A673 (cell line): ENCODE measurements at regions not wholly inside any gene's neighbourhood (a gene's known extent, or its start where the extent isn't known, plus 50 kb on each side); places are given as distances from the start of the nearest gene placed in this dataset.

Source experiments
- BruUV-seq: library from RNA; stranded (reverse); fragments of 400-500 nt; replicated peaks from 2 replicates; lab custom pipeline; 2021; lab: Mats Ljungman, UMichigan
- CTCF ChIA-PET: fragments of 300-600 bp; sonication (Branson Sonifier 250); formaldehyde crosslinking; loops from one replicate; lab custom pipeline; 2022; ENCODE audit warnings: antibody characterized with exemption; lab: Charles Lee
- POLR2A ChIA-PET: fragments of 300-600 bp; sonication (Branson Sonifier 250); formaldehyde crosslinking; loops from one replicate; lab custom pipeline; 2022; ENCODE audit warnings: antibody characterized with exemption; ENCODE audit not compliant: low non-redundant PET; lab: Charles Lee
- DNase-seq: peaks from one replicate; pipeline ENCODE4 v3.0.0-alpha.2; 2015; ENCODE audit warnings: low spot score
- H3K27ac ChIP-seq: fragments of 200-600 bp; sonication (generic); 2 replicates; pipeline ENCODE4 v1.5.1; 2016; ENCODE audit warnings: mixed run types, low read depth, mild to moderate bottlenecking, mixed read lengths, antibody characterized with exemption, low read length; ENCODE audit not compliant: poor library complexity, severe bottlenecking
- H3K27me3 ChIP-seq: fragments of 200-600 bp; sonication (generic); replicated peaks from 2 replicates; pipeline ENCODE4 v1.6.1; 2017; ENCODE audit warnings: mixed run types, low read depth, mild to moderate bottlenecking, mixed read lengths, antibody characterized with exemption, low read length; ENCODE audit not compliant: insufficient read depth, poor library complexity
- H3K36me3 ChIP-seq: fragments of 200-600 bp; sonication (generic); 2 replicates; pipeline ENCODE4 v1.6.1; 2016; ENCODE audit warnings: mixed run types, mild to moderate bottlenecking, mixed read lengths, antibody characterized with exemption, low read length; ENCODE audit not compliant: insufficient read depth, poor library complexity, severe bottlenecking
- H3K4me1 ChIP-seq: fragments of 200-600 bp; sonication (generic); 2 replicates; pipeline ENCODE4 v1.6.1; 2017; ENCODE audit warnings: mixed run types, mild to moderate bottlenecking, mixed read lengths, antibody characterized with exemption, low read length; ENCODE audit not compliant: insufficient read depth, poor library complexity, severe bottlenecking
- H3K4me3 ChIP-seq: fragments of 200-600 bp; sonication (generic); 2 replicates; pipeline ENCODE4 v1.5.1; 2016; ENCODE audit warnings: low read depth, mixed run types, mild to moderate bottlenecking, mixed read lengths, low read length; ENCODE audit not compliant: poor library complexity, severe bottlenecking
- H3K9me3 ChIP-seq: fragments of 200-600 bp; sonication (generic); 2 replicates; pipeline ENCODE4 v1.6.1; 2016; ENCODE audit warnings: mixed run types, low read depth, mild to moderate bottlenecking, mixed read lengths, antibody characterized with exemption, low read length; ENCODE audit not compliant: poor library complexity, severe bottlenecking
- CTCF ChIP-seq: fragments of 300-800, 200-600 bp; sonication (generic); conservative IDR thresholded peaks from 2 replicates; pipeline ENCODE4 v1.5.1; 2017; ENCODE audit warnings: low read depth, mild to moderate bottlenecking, antibody characterized with exemption, low read length, moderate library complexity, mixed read lengths
- EZH2 ChIP-seq: fragments of 200-600 bp; sonication (generic); IDR thresholded peaks from 2 replicates; pipeline ENCODE4 v1.6.1; 2017; ENCODE audit warnings: borderline replicate concordance, low read depth, mild to moderate bottlenecking, mixed read lengths, antibody characterized with exemption, low read length; ENCODE audit not compliant: poor library complexity, severe bottlenecking
- intact Hi-C: fragments of 100-400 bp; cut with micrococcal nuclease; formaldehyde crosslinking; loops from one replicate; pipeline ENCODE4 v1.10.0; 2022; ENCODE audit not compliant: unreplicated experiment

GRCh38 chr1:209368864-209369598 lies 214.5 kb upstream of the CAMK1G start:
- no TSS peak for BruUV-seq
- DNase-seq = peak; percentile 11
- intact Hi-C loops = no loop called here
- no peak overlapping the region for H3K4me3 ChIP-seq
- TF ChIP-seq EZH2 = no peak
- TF ChIP-seq CTCF = no peak
- no peaks in the 10 kb centered on the region for H3K4me1 ChIP-seq
- no peaks in the 10 kb centered on the region for H3K36me3 ChIP-seq
- CTCF ChIA-PET = interaction anchor here (0.5 to 0.6 kb wide), 2 partner anchors 34 to 1347 kb away, joined by 3 to 4 read pairs; no protein-coding TSS in a partner anchor
- POLR2A ChIA-PET = no interaction called here
- peaks cover 8% of the 10 kb centered on the region for H3K27me3 ChIP-seq
- no peak overlapping the region for H3K27ac ChIP-seq
- no peaks in the 10 kb centered on the region for H3K9me3 ChIP-seq

DNA sequence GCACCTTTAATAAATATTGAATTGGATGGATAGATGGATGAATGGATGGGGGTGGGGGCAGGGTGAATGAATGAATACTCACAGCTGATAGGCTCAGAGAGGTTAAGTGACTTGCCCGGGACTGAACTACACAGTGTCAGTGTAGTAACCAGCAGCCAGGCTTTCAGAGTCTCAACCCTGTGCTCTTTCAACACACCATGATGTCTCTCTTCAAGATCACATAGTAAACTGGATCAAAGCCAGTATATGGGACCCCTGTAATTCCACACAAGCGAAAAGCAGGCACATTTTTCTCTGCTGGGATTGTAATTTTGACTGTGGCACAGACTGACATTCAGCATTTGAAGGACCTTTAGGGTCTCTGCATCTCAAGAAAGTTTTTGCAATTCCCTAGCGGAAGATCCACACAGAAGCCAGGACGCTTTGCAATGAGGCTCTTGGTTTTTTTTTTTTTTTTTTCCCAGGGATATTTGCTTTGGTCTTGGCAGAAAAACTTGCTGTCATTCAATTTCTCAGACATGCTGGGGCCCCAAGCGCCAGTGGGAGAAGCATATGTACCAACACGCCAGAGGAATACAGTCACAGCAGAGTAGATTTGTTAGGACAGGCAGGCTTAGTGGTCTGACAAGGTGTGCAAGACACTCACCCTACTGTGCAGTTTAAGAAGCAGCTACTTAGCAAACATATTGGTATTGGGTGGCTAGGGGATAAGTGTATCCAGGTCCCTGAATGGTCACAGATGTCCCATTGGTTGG lies 213.1 kb upstream of the CAMK1G start:
- no TSS peak for BruUV-seq
- Histone ChIP-seq H3K9me3 (no peaks in the 10 kb centered on the region), H3K36me3 (no peaks in the 10 kb centered on the region), H3K4me3 (no peak overlapping the region), H3K4me1 (no peaks in the 10 kb centered on the region), H3K27me3 (peaks cover 8% of the 10 kb centered on the region), H3K27ac (no peak overlapping the region)
- TF ChIP-seq CTCF (no peak), EZH2 (no peak)
- intact Hi-C loops = no loop called here
- ChIA-PET CTCF (no interaction called here), POLR2A (no interaction called here)
- no peak for DNase-seq

DNA sequence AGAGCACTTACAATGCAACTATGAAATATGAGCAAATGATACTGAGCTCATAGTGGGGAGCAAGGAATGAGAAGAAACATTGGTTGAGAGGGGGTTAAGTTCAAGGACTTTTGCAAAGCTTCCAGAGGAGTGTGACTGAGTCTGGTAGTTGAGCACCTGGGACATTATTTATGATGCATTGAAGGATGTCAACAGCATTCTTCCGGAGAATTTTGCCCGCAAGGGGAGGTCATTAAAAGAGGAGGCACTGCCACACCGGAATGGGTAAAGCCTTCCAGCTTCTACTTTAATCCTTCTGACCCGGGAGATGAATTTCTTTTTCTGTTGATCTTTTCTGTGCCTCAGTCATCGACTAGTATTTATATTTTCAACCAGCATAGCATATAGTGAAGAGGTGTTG lies 208.4 kb upstream of the CAMK1G start:
- intact Hi-C loops = no loop called here
- BruUV-seq = no TSS peak
- Histone ChIP-seq H3K4me1 (no peaks in the 10 kb centered on the region), H3K36me3 (no peaks in the 10 kb centered on the region), H3K9me3 (no peaks in the 10 kb centered on the region), H3K4me3 (no peak overlapping the region), H3K27ac (no peak overlapping the region), H3K27me3 (peaks cover 8% of the 10 kb centered on the region)
- ChIA-PET POLR2A (no interaction called here), CTCF (no interaction called here)
- DNase-seq = no peak
- TF ChIP-seq CTCF = no peak
- no peak for TF ChIP-seq EZH2
